ENCODE measurements at regions not wholly inside any gene's neighbourhood (a gene's known extent, or its start where the extent isn't known, plus 50 kb on each side); places are given as distances from the start of the nearest gene placed in this dataset.

GRCh38 chr14:44654591-44654990 lies 147.5 kb upstream of the FSCB start:
- TF ChIP-seq RCOR1 (IDR thresholded peaks at IDR 0.05; ENCODE audit: insufficient replicate concordance, low read length): no peak
- no peak for TF ChIP-seq CTCF (conservative IDR thresholded peaks at IDR 0.05; ENCODE audit: low read depth, low read length)
- TF ChIP-seq POLR2A (IDR thresholded peaks at IDR 0.05; ENCODE audit: low read depth, low read length): no peak
- TF ChIP-seq MAFK (IDR thresholded peaks at IDR 0.05; ENCODE audit: low read depth, low read length): no peak
- no peak for TF ChIP-seq CHD1 (IDR thresholded peaks at IDR 0.05; ENCODE audit: low read depth, low read length)
- TF ChIP-seq FOS (IDR thresholded peaks at IDR 0.05; ENCODE audit: low read depth, low read length): no peak
- no peak for TF ChIP-seq SMC3 (IDR thresholded peaks at IDR 0.05; ENCODE audit: low read depth, low read length)
- no peak for TF ChIP-seq RAD21 (IDR thresholded peaks at IDR 0.05; ENCODE audit: low read length)
- TF ChIP-seq MXI1 (IDR thresholded peaks at IDR 0.05; ENCODE audit: borderline replicate concordance, low read depth, low read length): no peak
- no peak for TF ChIP-seq NFE2L2 (IDR thresholded peaks at IDR 0.05; ENCODE audit: low read depth, low read length)
- no peak for TF ChIP-seq CEBPB (IDR thresholded peaks at IDR 0.05; ENCODE audit: low read depth, low read length)

All from IMR-90 (cell line).